Fibroblast of pulmonary artery (primary cell): ENCODE measurements at regions not wholly inside any gene's neighbourhood (a gene's known extent, or its start where the extent isn't known, plus 50 kb on each side); places are given as distances from the start of the nearest gene placed in this dataset.

ENCODE experiments used
- DNase-seq: peaks from one replicate; pipeline ENCODE4 v3.0.0-alpha.2; 2010; ENCODE audit warnings: low read depth
- H3K4me3 ChIP-seq: replicated peaks from 2 replicates; pipeline ENCODE4 v1.5.1; 2011; ENCODE audit warnings: low read depth, mild to moderate bottlenecking, control low read depth, low read length, moderate library complexity
- CTCF ChIP-seq: IDR thresholded peaks from 2 replicates; pipeline ENCODE4 v1.5.1; 2011; ENCODE audit warnings: mild to moderate bottlenecking, control low read depth, low read length, inconsistent platforms; ENCODE audit errors: missing control alignments

GRCh38 chr13:104057861-104058260, 991.6 kb upstream of the SLC10A2 start:
- DNase-seq, result no peak
- TF ChIP-seq CTCF, result no peak
- H3K4me3 ChIP-seq, result no peak overlapping the region

GRCh38 chr13:104045907-104046306, 979.7 kb upstream of the SLC10A2 start:
- DNase-seq, result no peak
- no peak overlapping the region for H3K4me3 ChIP-seq
- no peak for TF ChIP-seq CTCF

GRCh38 chr13:104043184-104043583, 977.0 kb upstream of the SLC10A2 start:
- no peak for DNase-seq
- no peak overlapping the region for H3K4me3 ChIP-seq
- TF ChIP-seq CTCF, result no peak

- H3K4me3 ChIP-seq, result no peak overlapping the region
- no peak for DNase-seq
- TF ChIP-seq CTCF, result no peak
Measured at GRCh38 chr13:104034891-104035290, 968.7 kb upstream of the SLC10A2 start.

- no peak for DNase-seq
- no peak for TF ChIP-seq CTCF
- no peak overlapping the region for H3K4me3 ChIP-seq
Measured at GRCh38 chr13:104025303-104025702, 959.1 kb upstream of the SLC10A2 start.

- no peak overlapping the region for H3K4me3 ChIP-seq
- TF ChIP-seq CTCF, result no peak
- DNase-seq, result peak; percentile 83
Measured at GRCh38 chr13:104024416-104025170, 958.4 kb upstream of the SLC10A2 start.

- TF ChIP-seq CTCF, result no peak
- no peak for DNase-seq
- no peak overlapping the region for H3K4me3 ChIP-seq
Measured at GRCh38 chr13:104021806-104022397, 955.7 kb upstream of the SLC10A2 start.
